ENCODE measurements at regions not wholly inside any gene's neighbourhood (a gene's known extent, or its start where the extent isn't known, plus 50 kb on each side); places are given as distances from the start of the nearest gene placed in this dataset.

DNA sequence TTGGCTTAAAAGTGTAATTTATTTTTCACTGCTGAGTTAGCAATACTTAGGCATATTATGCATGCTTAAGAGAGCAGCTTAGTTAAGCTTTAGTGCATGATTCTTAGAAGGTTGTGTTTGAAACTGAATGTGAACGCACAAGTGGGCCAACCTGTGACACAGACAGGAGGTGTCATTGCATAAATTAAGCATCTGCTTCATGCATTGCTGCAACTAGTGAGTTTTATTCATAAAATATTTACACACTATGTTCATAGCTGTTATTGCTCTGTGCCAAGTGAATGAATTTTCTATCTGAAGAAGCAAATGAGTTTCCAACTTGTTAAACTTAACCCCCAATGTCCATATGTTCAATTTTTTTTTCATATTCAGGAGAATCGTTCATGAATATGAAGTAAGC, 806.4 kb downstream of the GALR1 start:
- Histone ChIP-seq H2BK12ac (ENCODE audit: low read length in 2 of 2) (no peak overlapping the region), H3K27ac (ENCODE audit: low read length, poor library complexity, severe bottlenecking) (no peak overlapping the region), H2AK5ac (ENCODE audit: low read length, severe bottlenecking) (no peak overlapping the region), H3K9me3 (ENCODE audit: control insufficient read depth, low read length) (no peaks in the 10 kb centered on the region), H3K4me1 (ENCODE audit: control insufficient read depth, insufficient read depth, low read depth, low read length) (no peaks in the 10 kb centered on the region), H3K23ac (ENCODE audit: low read length in 2 of 2) (no peak overlapping the region), H3K4ac (ENCODE audit: low read depth in 1 of 2, low read length in 2 of 2) (no peak overlapping the region), H3K79me1 (replicated peaks; ENCODE audit: low read length, poor library complexity, severe bottlenecking) (no peaks in the 10 kb centered on the region), H3K18ac (ENCODE audit: low read depth in 1 of 2, low read length in 2 of 2) (no peak overlapping the region), H3K36me3 (ENCODE audit: control insufficient read depth in 1 of 2, insufficient read depth in 2 of 2, low read depth in 1 of 2, low read length in 2 of 2) (no peaks in the 10 kb centered on the region), H2AFZ (ENCODE audit: low read depth, low read length) (no peak overlapping the region), H3K9ac (ENCODE audit: low read length) (no peak overlapping the region), H2BK120ac (ENCODE audit: low read depth, low read length) (no peak overlapping the region), H2BK5ac (ENCODE audit: low read depth, low read length, poor library complexity, severe bottlenecking) (no peak overlapping the region), H3K4me3 (ENCODE audit: insufficient read depth in 1 of 2, low read depth in 1 of 2, low read length in 2 of 2) (no peak overlapping the region), H4K91ac (ENCODE audit: low read length) (no peak overlapping the region), H3K14ac (ENCODE audit: low read length in 2 of 2) (no peak overlapping the region), H4K8ac (ENCODE audit: low read length) (no peak overlapping the region), H3K27me3 (ENCODE audit: control insufficient read depth in 1 of 2, insufficient read depth in 1 of 2, low read length in 2 of 2) (no peaks in the 10 kb centered on the region), H2BK15ac (ENCODE audit: low read depth, poor library complexity, severe bottlenecking) (no peak overlapping the region), H3K4me2 (ENCODE audit: low read length, poor library complexity, severe bottlenecking) (no peak overlapping the region)
- no peak for DNase-seq
- WGBS = 76% methylated on average over 1 of the region's 2 CpGs

DNA sequence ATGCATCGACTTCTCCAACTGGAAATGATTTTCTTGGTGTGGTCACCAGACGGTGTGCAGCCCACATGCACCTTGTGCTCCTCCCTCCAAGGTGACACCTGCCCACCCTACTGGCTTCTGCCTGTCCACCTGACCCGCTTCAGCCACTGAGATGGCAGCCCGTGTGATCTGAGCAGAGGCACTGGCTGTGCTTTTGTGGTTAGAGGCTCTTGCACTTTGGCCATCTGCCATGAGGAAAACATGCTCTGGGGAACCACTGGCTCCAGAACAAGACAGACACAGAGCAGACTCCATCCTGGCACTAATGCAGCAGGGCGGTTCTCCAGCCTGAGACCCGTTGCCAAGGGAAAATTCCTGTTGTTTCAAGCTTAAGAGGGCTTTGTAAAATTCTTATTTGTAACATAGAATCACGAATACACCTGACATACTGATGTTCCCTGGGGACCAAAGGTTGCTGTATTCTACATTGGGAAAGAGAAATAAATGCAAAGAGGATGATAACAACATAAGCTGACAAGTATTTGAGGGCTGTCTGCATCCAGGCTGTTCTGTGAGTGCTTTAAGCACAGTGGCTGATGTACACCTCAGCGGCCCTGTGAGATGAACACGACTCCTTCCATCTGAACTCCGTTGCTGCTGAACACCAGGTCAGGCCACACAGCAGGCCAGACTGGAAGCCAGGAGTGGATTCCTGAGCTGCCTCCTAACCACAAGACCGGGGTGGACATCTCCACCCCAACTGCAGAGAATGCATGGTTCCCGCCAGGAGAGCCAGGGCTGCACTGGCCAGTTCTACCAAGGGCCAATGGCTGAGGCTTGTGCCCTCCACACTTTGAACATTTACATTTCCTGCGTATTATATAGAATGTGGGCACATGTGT, 820.4 kb downstream of the GALR1 start:
- no peak overlapping the region for H3K4ac ChIP-seq (ENCODE audit: low read depth in 1 of 2, low read length in 2 of 2)
- H3K9me3 ChIP-seq (ENCODE audit: control insufficient read depth, low read length) = peaks cover 6% of the 10 kb centered on the region
- no peak overlapping the region for H3K23ac ChIP-seq (ENCODE audit: low read length in 2 of 2)
- H2BK12ac ChIP-seq (ENCODE audit: low read length in 2 of 2) = no peak overlapping the region
- DNase-seq = no peak
- WGBS = 73% methylated on average over 11 of the region's 13 CpGs
- no peak overlapping the region for H3K4me2 ChIP-seq (ENCODE audit: low read length, poor library complexity, severe bottlenecking)
- no peaks in the 10 kb centered on the region for H3K4me1 ChIP-seq (ENCODE audit: control insufficient read depth, insufficient read depth, low read depth, low read length)
- no peak overlapping the region for H3K4me3 ChIP-seq (ENCODE audit: insufficient read depth in 1 of 2, low read depth in 1 of 2, low read length in 2 of 2)
- no peaks in the 10 kb centered on the region for H3K27me3 ChIP-seq (ENCODE audit: control insufficient read depth in 1 of 2, insufficient read depth in 1 of 2, low read length in 2 of 2)
- H3K27ac ChIP-seq (ENCODE audit: low read length, poor library complexity, severe bottlenecking) = no peak overlapping the region
- H2BK15ac ChIP-seq (ENCODE audit: low read depth, poor library complexity, severe bottlenecking) = no peak overlapping the region
- no peak overlapping the region for H2AFZ ChIP-seq (ENCODE audit: low read depth, low read length)
- H2AK5ac ChIP-seq (ENCODE audit: low read length, severe bottlenecking) = no peak overlapping the region
- H4K8ac ChIP-seq (ENCODE audit: low read length) = no peak overlapping the region
- H3K79me1 ChIP-seq (replicated peaks; ENCODE audit: low read length, poor library complexity, severe bottlenecking) = no peaks in the 10 kb centered on the region
- no peak overlapping the region for H2BK120ac ChIP-seq (ENCODE audit: low read depth, low read length)
- no peak overlapping the region for H3K18ac ChIP-seq (ENCODE audit: low read depth in 1 of 2, low read length in 2 of 2)
- H3K9ac ChIP-seq (ENCODE audit: low read length) = no peak overlapping the region
- no peak overlapping the region for H3K14ac ChIP-seq (ENCODE audit: low read length in 2 of 2)
- no peak overlapping the region for H2BK5ac ChIP-seq (ENCODE audit: low read depth, low read length, poor library complexity, severe bottlenecking)
- H4K91ac ChIP-seq (ENCODE audit: low read length) = no peak overlapping the region
- H3K36me3 ChIP-seq (ENCODE audit: control insufficient read depth in 1 of 2, insufficient read depth in 2 of 2, low read depth in 1 of 2, low read length in 2 of 2) = no peaks in the 10 kb centered on the region

DNA sequence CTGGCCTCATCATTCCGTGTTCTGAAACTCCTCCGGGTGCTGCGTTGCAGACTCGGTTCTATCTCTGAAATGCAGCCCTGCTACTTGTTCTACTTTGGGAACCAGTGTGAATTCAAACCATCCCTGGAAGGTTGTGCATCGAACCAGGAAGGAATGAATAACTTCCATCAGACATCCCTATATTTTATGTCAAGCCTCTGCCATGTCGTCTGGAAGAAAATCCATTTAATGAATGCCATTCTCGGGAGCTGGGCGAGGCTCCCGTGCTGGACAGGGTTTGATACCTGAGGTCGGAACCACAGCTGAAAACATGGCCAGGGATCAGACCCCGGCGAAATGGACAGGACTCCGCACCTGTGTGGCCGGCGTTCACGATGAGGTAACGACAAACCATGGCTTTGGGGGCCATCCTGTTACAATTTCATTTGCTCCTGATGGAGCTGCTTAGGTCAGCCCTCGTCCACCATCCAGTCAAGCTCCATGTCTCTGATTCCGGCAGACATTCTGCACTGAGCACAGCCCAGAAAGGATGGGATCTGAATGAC, 821.6 kb downstream of the GALR1 start:
- Histone ChIP-seq H3K18ac (ENCODE audit: low read depth in 1 of 2, low read length in 2 of 2) (no peak overlapping the region), H3K23ac (ENCODE audit: low read length in 2 of 2) (no peak overlapping the region), H3K27me3 (ENCODE audit: control insufficient read depth in 1 of 2, insufficient read depth in 1 of 2, low read length in 2 of 2) (no peaks in the 10 kb centered on the region), H3K4me2 (ENCODE audit: low read length, poor library complexity, severe bottlenecking) (no peak overlapping the region), H2BK15ac (ENCODE audit: low read depth, poor library complexity, severe bottlenecking) (no peak overlapping the region), H3K4ac (ENCODE audit: low read depth in 1 of 2, low read length in 2 of 2) (no peak overlapping the region), H3K4me1 (ENCODE audit: control insufficient read depth, insufficient read depth, low read depth, low read length) (no peaks in the 10 kb centered on the region), H3K9me3 (ENCODE audit: control insufficient read depth, low read length) (peaks cover 6% of the 10 kb centered on the region), H3K79me1 (replicated peaks; ENCODE audit: low read length, poor library complexity, severe bottlenecking) (no peaks in the 10 kb centered on the region), H3K27ac (ENCODE audit: low read length, poor library complexity, severe bottlenecking) (no peak overlapping the region), H3K4me3 (ENCODE audit: insufficient read depth in 1 of 2, low read depth in 1 of 2, low read length in 2 of 2) (no peak overlapping the region), H2BK5ac (ENCODE audit: low read depth, low read length, poor library complexity, severe bottlenecking) (no peak overlapping the region), H3K9ac (ENCODE audit: low read length) (no peak overlapping the region), H2BK120ac (ENCODE audit: low read depth, low read length) (no peak overlapping the region), H2BK12ac (ENCODE audit: low read length in 2 of 2) (no peak overlapping the region), H3K36me3 (ENCODE audit: control insufficient read depth in 1 of 2, insufficient read depth in 2 of 2, low read depth in 1 of 2, low read length in 2 of 2) (no peaks in the 10 kb centered on the region), H2AK5ac (ENCODE audit: low read length, severe bottlenecking) (no peak overlapping the region), H2AFZ (ENCODE audit: low read depth, low read length) (no peak overlapping the region), H3K14ac (ENCODE audit: low read length in 2 of 2) (no peak overlapping the region), H4K91ac (ENCODE audit: low read length) (no peak overlapping the region), H4K8ac (ENCODE audit: low read length) (no peak overlapping the region)
- DNase-seq = no peak
- 80% methylated on average over 19 of the region's 19 CpGs for WGBS

DNA sequence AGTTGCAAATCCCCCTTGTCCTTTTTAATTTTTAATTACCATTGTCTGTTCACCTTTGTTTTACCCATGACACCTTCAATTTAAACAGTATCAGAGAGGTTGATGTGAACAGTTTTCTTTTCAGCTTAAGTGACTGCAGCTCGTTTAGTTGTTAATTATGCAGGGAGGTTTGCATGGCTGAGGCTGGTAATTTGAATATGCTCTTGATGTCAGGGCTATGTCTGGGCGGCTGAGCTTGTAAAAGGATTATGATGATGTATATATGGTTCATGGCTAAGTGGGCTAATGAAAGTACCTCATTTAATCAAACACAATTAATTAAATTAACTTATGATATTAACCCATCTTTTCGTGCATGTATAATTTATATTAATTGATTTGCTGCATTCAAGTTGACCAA, 822.1 kb downstream of the GALR1 start:
- Histone ChIP-seq H2BK5ac (ENCODE audit: low read depth, low read length, poor library complexity, severe bottlenecking) (no peak overlapping the region), H3K4me2 (ENCODE audit: low read length, poor library complexity, severe bottlenecking) (no peak overlapping the region), H2BK15ac (ENCODE audit: low read depth, poor library complexity, severe bottlenecking) (no peak overlapping the region), H3K18ac (ENCODE audit: low read depth in 1 of 2, low read length in 2 of 2) (no peak overlapping the region), H3K4me3 (ENCODE audit: insufficient read depth in 1 of 2, low read depth in 1 of 2, low read length in 2 of 2) (no peak overlapping the region), H3K9me3 (ENCODE audit: control insufficient read depth, low read length) (peaks cover 4% of the 10 kb centered on the region), H3K4me1 (ENCODE audit: control insufficient read depth, insufficient read depth, low read depth, low read length) (no peaks in the 10 kb centered on the region), H3K36me3 (ENCODE audit: control insufficient read depth in 1 of 2, insufficient read depth in 2 of 2, low read depth in 1 of 2, low read length in 2 of 2) (no peaks in the 10 kb centered on the region), H3K27me3 (ENCODE audit: control insufficient read depth in 1 of 2, insufficient read depth in 1 of 2, low read length in 2 of 2) (no peaks in the 10 kb centered on the region), H4K91ac (ENCODE audit: low read length) (no peak overlapping the region), H4K8ac (ENCODE audit: low read length) (no peak overlapping the region), H3K79me1 (replicated peaks; ENCODE audit: low read length, poor library complexity, severe bottlenecking) (no peaks in the 10 kb centered on the region), H3K4ac (ENCODE audit: low read depth in 1 of 2, low read length in 2 of 2) (no peak overlapping the region), H3K27ac (ENCODE audit: low read length, poor library complexity, severe bottlenecking) (no peak overlapping the region), H3K23ac (ENCODE audit: low read length in 2 of 2) (no peak overlapping the region), H2BK12ac (ENCODE audit: low read length in 2 of 2) (no peak overlapping the region), H3K14ac (ENCODE audit: low read length in 2 of 2) (no peak overlapping the region), H2BK120ac (ENCODE audit: low read depth, low read length) (no peak overlapping the region), H2AFZ (ENCODE audit: low read depth, low read length) (no peak overlapping the region), H2AK5ac (ENCODE audit: low read length, severe bottlenecking) (no peak overlapping the region), H3K9ac (ENCODE audit: low read length) (no peak overlapping the region)
- WGBS = 54% methylated on average over 2 of the region's 3 CpGs
- DNase-seq = no peak

Measured in mesenchymal stem cell (in vitro differentiated cells and primary cell).